OCI-LY7 (cell line): ENCODE measurements at regions not wholly inside any gene's neighbourhood (a gene's known extent, or its start where the extent isn't known, plus 50 kb on each side); places are given as distances from the start of the nearest gene placed in this dataset.

Experiments
- CTCF ChIP-seq: fragments of 200-600 bp; sonication (generic); conservative IDR thresholded peaks from 2 replicates; pipeline ENCODE4 v1.5.1; 2014; ENCODE audit warnings: mild to moderate bottlenecking, antibody characterized with exemption, low read length, moderate library complexity, mixed read lengths
- EZH2phosphoT487 ChIP-seq: fragments of 200-600 bp; sonication (generic); IDR thresholded peaks from 2 replicates; pipeline ENCODE4 v1.6.1; 2018; ENCODE audit warnings: low read depth, borderline replicate concordance, mild to moderate bottlenecking, mixed run types, antibody characterized with exemption, low read length, moderate library complexity, mixed read lengths

- no peak for TF ChIP-seq EZH2phosphoT487
- TF ChIP-seq CTCF: no peak
These were observed 263.8 kb downstream of the ZBBX start for GRCh38 chr3:167116120-167116922.
